Smooth muscle cell (in vitro differentiated cells): ENCODE measurements at regions not wholly inside any gene's neighbourhood (a gene's known extent, or its start where the extent isn't known, plus 50 kb on each side); places are given as distances from the start of the nearest gene placed in this dataset.

Experiments used
- DNase-seq: peaks from one replicate; lab custom pipeline; 2025; ENCODE audit not compliant: unreplicated experiment; lab: John Stamatoyannopoulos, UW
- H2AFZ ChIP-seq: fragments of 200-600 bp; sonication (generic); 2 replicates; pipeline ENCODE4 v1.6.0; 2016; ENCODE audit warnings: antibody characterized with exemption, low read depth, mild to moderate bottlenecking
- H3F3A ChIP-seq: fragments of 200-600 bp; sonication (generic); 2 replicates; pipeline ENCODE4 v1.6.0; 2017; ENCODE audit warnings: antibody characterized with exemption, low read depth
- H3K27ac ChIP-seq: fragments of 200-600 bp; sonication (generic); 2 replicates; pipeline ENCODE4 v1.5.1; 2016; ENCODE audit warnings: low read depth, mild to moderate bottlenecking
- H3K27me3 ChIP-seq: fragments of 200-600 bp; sonication (generic); 2 replicates; pipeline ENCODE4 v1.6.1; 2016; ENCODE audit warnings: low read depth, mild to moderate bottlenecking
- H3K36me3 ChIP-seq: fragments of 200-600 bp; sonication (generic); 2 replicates; pipeline ENCODE4 v1.5.1; 2016; ENCODE audit warnings: low read depth
- H3K4me1 ChIP-seq: fragments of 200-600 bp; sonication (generic); 2 replicates; pipeline ENCODE4 v1.5.1; 2016; ENCODE audit warnings: low read depth
- H3K4me2 ChIP-seq: fragments of 200-600 bp; sonication (generic); 2 replicates; pipeline ENCODE4 v1.6.0; 2016; ENCODE audit warnings: mild to moderate bottlenecking
- H3K4me3 ChIP-seq: fragments of 200-600 bp; sonication (generic); 2 replicates; pipeline ENCODE4 v1.5.1; 2016; ENCODE audit warnings: mild to moderate bottlenecking
- H3K79me2 ChIP-seq: fragments of 200-600 bp; sonication (generic); 2 replicates; pipeline ENCODE4 v1.6.0; 2016; ENCODE audit warnings: low read depth, mild to moderate bottlenecking
- H3K9ac ChIP-seq: fragments of 200-600 bp; sonication (generic); 2 replicates; pipeline ENCODE4 v1.6.0; 2016; ENCODE audit warnings: low read depth
- H3K9me3 ChIP-seq: fragments of 200-600 bp; sonication (generic); replicated peaks from 2 replicates; pipeline ENCODE4 v1.5.1; 2016; ENCODE audit warnings: low read depth
- H4K20me1 ChIP-seq: fragments of 200-600 bp; sonication (generic); 2 replicates; pipeline ENCODE4 v1.6.0; 2016; ENCODE audit warnings: low read depth
- WGBS: methylation state at CpG from one replicate; pipeline ENCODE4 v1.1.7; 2016; ENCODE audit warnings: low lambda C conversion rate; 5-methylcytosine and 5-hydroxymethylcytosine counted together
- TF ChIP-seq, protein P1 (sequence below): fragments of 200-600 bp; sonication (generic); IDR thresholded peaks from 2 replicates; pipeline ENCODE4 v1.5.1; 2017; ENCODE audit warnings: borderline replicate concordance, mild to moderate bottlenecking, antibody characterized with exemption; ENCODE audit not compliant: insufficient read depth, poor library complexity, severe bottlenecking

DNA sequence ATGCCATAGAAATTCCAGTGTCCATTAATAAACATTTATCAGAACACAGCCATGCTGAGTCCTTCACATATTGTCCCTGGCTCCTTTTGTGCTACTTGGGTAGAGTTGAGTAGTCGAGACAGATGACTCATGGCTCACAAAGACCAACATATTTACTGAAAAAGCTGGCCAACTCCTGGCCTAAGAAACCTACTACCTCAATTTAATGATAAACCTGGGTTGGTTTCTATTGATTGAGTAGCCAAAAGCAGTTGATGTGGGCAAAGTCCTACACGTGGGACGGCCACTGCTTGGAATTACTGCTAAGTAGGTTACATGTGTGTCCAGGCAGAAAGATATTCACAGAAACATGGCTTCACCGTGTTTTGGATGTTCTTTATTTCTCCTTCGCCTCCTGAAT, 402.2 kb downstream of the NR2F2 start:
- H3F3A ChIP-seq, result no peaks in the 10 kb centered on the region

DNA sequence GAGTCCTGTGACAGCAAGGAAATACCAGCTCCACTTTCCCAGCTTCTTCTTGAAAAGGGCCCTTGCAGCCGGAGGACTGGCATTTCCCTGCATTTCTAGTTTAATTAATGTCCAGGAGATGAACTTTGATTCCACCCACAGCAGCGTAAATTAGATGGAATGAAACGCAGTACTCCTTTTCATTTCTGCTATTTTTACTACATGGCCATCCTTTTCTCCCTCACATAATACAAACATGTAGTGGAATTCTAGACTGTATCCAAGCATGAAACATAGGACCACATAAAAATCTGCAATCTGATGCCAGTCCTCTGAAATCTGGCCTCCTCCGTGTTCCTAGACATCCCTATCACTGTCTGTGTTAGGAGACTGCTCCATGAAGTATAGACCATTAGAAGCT, 403.2 kb downstream of the NR2F2 start:
- Histone ChIP-seq H3K79me2 (no peaks in the 10 kb centered on the region), H3K9me3 (no peaks in the 10 kb centered on the region), H3K4me3 (no peak overlapping the region), H3F3A (no peaks in the 10 kb centered on the region), H3K9ac (no peak overlapping the region), H3K27me3 (no peaks in the 10 kb centered on the region), H3K4me2 (no peak overlapping the region), H4K20me1 (no peaks in the 10 kb centered on the region), H3K27ac (no peak overlapping the region), H3K36me3 (no peaks in the 10 kb centered on the region), H2AFZ (no peak overlapping the region), H3K4me1 (no peaks in the 10 kb centered on the region)
- TF ChIP-seq, protein P1, sequence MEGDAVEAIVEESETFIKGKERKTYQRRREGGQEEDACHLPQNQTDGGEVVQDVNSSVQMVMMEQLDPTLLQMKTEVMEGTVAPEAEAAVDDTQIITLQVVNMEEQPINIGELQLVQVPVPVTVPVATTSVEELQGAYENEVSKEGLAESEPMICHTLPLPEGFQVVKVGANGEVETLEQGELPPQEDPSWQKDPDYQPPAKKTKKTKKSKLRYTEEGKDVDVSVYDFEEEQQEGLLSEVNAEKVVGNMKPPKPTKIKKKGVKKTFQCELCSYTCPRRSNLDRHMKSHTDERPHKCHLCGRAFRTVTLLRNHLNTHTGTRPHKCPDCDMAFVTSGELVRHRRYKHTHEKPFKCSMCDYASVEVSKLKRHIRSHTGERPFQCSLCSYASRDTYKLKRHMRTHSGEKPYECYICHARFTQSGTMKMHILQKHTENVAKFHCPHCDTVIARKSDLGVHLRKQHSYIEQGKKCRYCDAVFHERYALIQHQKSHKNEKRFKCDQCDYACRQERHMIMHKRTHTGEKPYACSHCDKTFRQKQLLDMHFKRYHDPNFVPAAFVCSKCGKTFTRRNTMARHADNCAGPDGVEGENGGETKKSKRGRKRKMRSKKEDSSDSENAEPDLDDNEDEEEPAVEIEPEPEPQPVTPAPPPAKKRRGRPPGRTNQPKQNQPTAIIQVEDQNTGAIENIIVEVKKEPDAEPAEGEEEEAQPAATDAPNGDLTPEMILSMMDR, result no peak
- 89% methylated on average over 4 of the region's 4 CpGs for WGBS
- DNase-seq, result no peak

More for the DNA sequence above, 402.2 kb downstream of the NR2F2 start:
- Histone ChIP-seq H3K79me2 (no peaks in the 10 kb centered on the region), H3K27ac (no peak overlapping the region), H3K36me3 (no peaks in the 10 kb centered on the region), H3K9me3 (no peaks in the 10 kb centered on the region), H3K27me3 (no peaks in the 10 kb centered on the region), H4K20me1 (no peaks in the 10 kb centered on the region), H2AFZ (no peak overlapping the region), H3K4me2 (no peak overlapping the region), H3K4me3 (no peak overlapping the region), H3K4me1 (no peaks in the 10 kb centered on the region), H3K9ac (no peak overlapping the region)
- TF ChIP-seq, protein P1, result no peak
- no peak for DNase-seq
- 88% methylated on average over 5 of the region's 5 CpGs for WGBS

DNA sequence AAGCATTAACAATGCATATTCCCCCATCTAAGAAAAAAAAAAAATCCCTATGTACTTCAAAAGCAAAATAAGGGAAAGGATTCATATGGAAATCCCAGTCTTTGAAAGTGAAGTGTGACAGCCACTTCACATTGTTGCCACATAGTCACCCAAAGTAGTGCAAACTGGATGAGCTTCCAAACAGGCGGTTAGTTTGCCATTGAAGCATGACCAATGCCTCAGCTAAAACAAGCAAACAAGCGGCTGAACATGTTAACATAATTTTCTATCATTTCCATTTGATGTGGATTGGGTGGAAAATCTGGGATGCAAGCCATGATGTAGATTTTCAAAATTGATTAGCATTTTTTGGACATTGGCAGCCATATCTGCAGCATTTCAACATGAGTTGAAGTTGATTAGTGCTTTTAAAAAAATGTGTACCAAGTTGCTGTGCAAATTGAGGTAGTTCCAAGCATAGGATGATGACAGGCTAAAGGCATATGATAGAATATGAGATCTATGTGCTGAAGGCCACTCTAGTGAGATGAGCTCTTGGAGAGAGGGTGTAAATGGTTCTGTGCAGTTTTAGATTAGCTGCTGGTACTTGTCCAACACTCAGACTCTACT, 405.2 kb downstream of the NR2F2 start:
- Histone ChIP-seq H4K20me1 (no peaks in the 10 kb centered on the region), H3K79me2 (no peaks in the 10 kb centered on the region), H3K4me3 (no peak overlapping the region), H3K4me1 (no peaks in the 10 kb centered on the region), H3K27ac (no peak overlapping the region), H3K4me2 (no peak overlapping the region), H3F3A (no peaks in the 10 kb centered on the region), H2AFZ (no peak overlapping the region), H3K9me3 (no peaks in the 10 kb centered on the region), H3K27me3 (no peaks in the 10 kb centered on the region), H3K9ac (no peak overlapping the region), H3K36me3 (no peaks in the 10 kb centered on the region)
- WGBS, result 92% methylated on average over 2 of the region's 2 CpGs
- TF ChIP-seq, protein P1, result no peak
- no peak for DNase-seq

DNA sequence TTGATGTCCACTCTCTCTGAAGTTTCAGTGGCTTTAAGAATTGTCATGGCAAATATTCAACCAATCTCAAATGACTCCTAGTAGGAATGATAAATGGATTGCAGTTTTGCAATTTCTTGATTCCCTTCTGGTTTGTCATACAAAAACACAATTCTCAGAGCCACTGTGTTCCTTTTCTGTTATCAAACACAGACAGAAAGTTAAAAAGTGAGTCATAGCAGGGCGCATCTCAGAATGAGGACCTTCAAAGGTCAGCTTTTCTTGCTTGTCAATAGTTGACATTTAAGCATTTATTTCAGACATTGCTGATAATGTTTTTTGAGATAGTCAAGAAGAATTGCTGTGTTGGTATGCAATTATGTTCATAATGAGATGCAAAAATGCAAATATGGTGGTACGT, 405.9 kb downstream of the NR2F2 start:
- DNase-seq, result no peak
- no peak overlapping the region for H3K4me2 ChIP-seq
- H3K79me2 ChIP-seq, result no peaks in the 10 kb centered on the region
- H2AFZ ChIP-seq, result no peak overlapping the region
- TF ChIP-seq, protein P1, result no peak
- no peaks in the 10 kb centered on the region for H3K9me3 ChIP-seq
- no peak overlapping the region for H3K9ac ChIP-seq
- H4K20me1 ChIP-seq, result no peaks in the 10 kb centered on the region
- no peaks in the 10 kb centered on the region for H3F3A ChIP-seq
- H3K27me3 ChIP-seq, result no peaks in the 10 kb centered on the region
- 62% methylated on average over 2 of the region's 2 CpGs for WGBS
- H3K36me3 ChIP-seq, result no peaks in the 10 kb centered on the region
- H3K27ac ChIP-seq, result no peak overlapping the region
- H3K4me1 ChIP-seq, result no peaks in the 10 kb centered on the region
- H3K4me3 ChIP-seq, result no peak overlapping the region
